ENCODE measurements at regions not wholly inside any gene's neighbourhood (a gene's known extent, or its start where the extent isn't known, plus 50 kb on each side); places are given as distances from the start of the nearest gene placed in this dataset.

- no peak overlapping the region for H3K27ac ChIP-seq (ENCODE audit: low read depth, low read length)
- H3K9me3 ChIP-seq (ENCODE audit: insufficient read depth, low read length), result peaks cover 27% of the 10 kb centered on the region; the same call in 1 of the 2 replicates
- no peak overlapping the region for H3K9ac ChIP-seq (ENCODE audit: low read length)
- H3K27me3 ChIP-seq (ENCODE audit: low read length), result no peaks in the 10 kb centered on the region
- H2AFZ ChIP-seq (ENCODE audit: low read depth, low read length, severe bottlenecking), result no peak overlapping the region
- no peaks in the 10 kb centered on the region for H3F3A ChIP-seq (ENCODE audit: insufficient read depth)
- no peak overlapping the region for H3K4me2 ChIP-seq (ENCODE audit: low read depth, low read length, poor library complexity, severe bottlenecking)
- no peak overlapping the region for H3K4me3 ChIP-seq (ENCODE audit: insufficient read depth, low read length, poor library complexity, severe bottlenecking)
- TF ChIP-seq EZH2phosphoT487 (conservative IDR thresholded peaks at IDR 0.05; ENCODE audit: low read length), result no peak
- TF ChIP-seq, protein P1, sequence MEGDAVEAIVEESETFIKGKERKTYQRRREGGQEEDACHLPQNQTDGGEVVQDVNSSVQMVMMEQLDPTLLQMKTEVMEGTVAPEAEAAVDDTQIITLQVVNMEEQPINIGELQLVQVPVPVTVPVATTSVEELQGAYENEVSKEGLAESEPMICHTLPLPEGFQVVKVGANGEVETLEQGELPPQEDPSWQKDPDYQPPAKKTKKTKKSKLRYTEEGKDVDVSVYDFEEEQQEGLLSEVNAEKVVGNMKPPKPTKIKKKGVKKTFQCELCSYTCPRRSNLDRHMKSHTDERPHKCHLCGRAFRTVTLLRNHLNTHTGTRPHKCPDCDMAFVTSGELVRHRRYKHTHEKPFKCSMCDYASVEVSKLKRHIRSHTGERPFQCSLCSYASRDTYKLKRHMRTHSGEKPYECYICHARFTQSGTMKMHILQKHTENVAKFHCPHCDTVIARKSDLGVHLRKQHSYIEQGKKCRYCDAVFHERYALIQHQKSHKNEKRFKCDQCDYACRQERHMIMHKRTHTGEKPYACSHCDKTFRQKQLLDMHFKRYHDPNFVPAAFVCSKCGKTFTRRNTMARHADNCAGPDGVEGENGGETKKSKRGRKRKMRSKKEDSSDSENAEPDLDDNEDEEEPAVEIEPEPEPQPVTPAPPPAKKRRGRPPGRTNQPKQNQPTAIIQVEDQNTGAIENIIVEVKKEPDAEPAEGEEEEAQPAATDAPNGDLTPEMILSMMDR (IDR thresholded peaks at IDR 0.05; ENCODE audit: insufficient read depth, low read length, poor library complexity, severe bottlenecking), result no peak
- no peaks in the 10 kb centered on the region for H3K9me2 ChIP-seq (replicated peaks; ENCODE audit: insufficient read depth, low read length)
- H3K36me3 ChIP-seq (ENCODE audit: low read length), result no peaks in the 10 kb centered on the region
- no peaks in the 10 kb centered on the region for H3K79me2 ChIP-seq (ENCODE audit: insufficient read depth, low read length)
- H4K20me1 ChIP-seq (ENCODE audit: low read depth, low read length), result no peaks in the 10 kb centered on the region
Observed at GRCh38 chr9:135213566-135213965, 126.1 kb downstream of the OLFM1 start.

- no peak overlapping the region for H3K9ac ChIP-seq (ENCODE audit: low read length)
- peaks cover 27% of the 10 kb centered on the region; the same call in 1 of the 2 replicates for H3K9me3 ChIP-seq (ENCODE audit: insufficient read depth, low read length)
- no peaks in the 10 kb centered on the region for H3K9me2 ChIP-seq (replicated peaks; ENCODE audit: insufficient read depth, low read length)
- no peak for TF ChIP-seq EZH2phosphoT487 (conservative IDR thresholded peaks at IDR 0.05; ENCODE audit: low read length)
- TF ChIP-seq, protein P1 (IDR thresholded peaks at IDR 0.05; ENCODE audit: insufficient read depth, low read length, poor library complexity, severe bottlenecking), result no peak
- H3K4me3 ChIP-seq (ENCODE audit: insufficient read depth, low read length, poor library complexity, severe bottlenecking), result no peak overlapping the region
- H4K20me1 ChIP-seq (ENCODE audit: low read depth, low read length), result no peaks in the 10 kb centered on the region
- H3K27me3 ChIP-seq (ENCODE audit: low read length), result no peaks in the 10 kb centered on the region
- H3K27ac ChIP-seq (ENCODE audit: low read depth, low read length), result no peak overlapping the region
- H2AFZ ChIP-seq (ENCODE audit: low read depth, low read length, severe bottlenecking), result no peak overlapping the region
- H3F3A ChIP-seq (ENCODE audit: insufficient read depth), result no peaks in the 10 kb centered on the region
- H3K4me2 ChIP-seq (ENCODE audit: low read depth, low read length, poor library complexity, severe bottlenecking), result no peak overlapping the region
- H3K79me2 ChIP-seq (ENCODE audit: insufficient read depth, low read length), result no peaks in the 10 kb centered on the region
- H3K36me3 ChIP-seq (ENCODE audit: low read length), result no peaks in the 10 kb centered on the region
Observed at GRCh38 chr9:135214054-135214640, 126.7 kb downstream of the OLFM1 start.

DNA sequence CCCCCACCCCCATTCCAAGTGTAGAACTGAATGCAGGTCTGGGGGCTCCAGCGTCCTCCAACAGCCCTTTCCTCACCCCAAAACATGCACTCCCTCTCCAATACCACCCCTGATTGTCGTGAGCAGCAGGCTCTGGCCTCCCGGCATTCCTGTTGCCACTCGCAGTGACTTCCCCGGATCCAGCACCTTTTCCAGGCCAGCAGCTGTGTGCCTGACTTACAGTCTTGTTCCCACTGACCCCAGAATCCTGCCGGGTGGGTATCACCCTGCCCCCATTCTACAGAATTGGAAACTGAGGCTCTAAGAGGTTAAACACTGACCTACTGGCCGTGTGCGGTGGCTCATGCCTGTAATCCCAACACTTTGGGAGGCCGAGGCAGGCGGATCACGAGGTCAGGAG lies 127.2 kb downstream of the OLFM1 start:
- no peaks in the 10 kb centered on the region for H3K27me3 ChIP-seq (ENCODE audit: low read length)
- H3K36me3 ChIP-seq (ENCODE audit: low read length), result no peaks in the 10 kb centered on the region
- H4K20me1 ChIP-seq (ENCODE audit: low read depth, low read length), result no peaks in the 10 kb centered on the region
- no peak overlapping the region for H3K4me3 ChIP-seq (ENCODE audit: insufficient read depth, low read length, poor library complexity, severe bottlenecking)
- H3F3A ChIP-seq (ENCODE audit: insufficient read depth), result no peaks in the 10 kb centered on the region
- no peak overlapping the region for H2AFZ ChIP-seq (ENCODE audit: low read depth, low read length, severe bottlenecking)
- H3K9me2 ChIP-seq (replicated peaks; ENCODE audit: insufficient read depth, low read length), result no peaks in the 10 kb centered on the region
- no peak for TF ChIP-seq EZH2phosphoT487 (conservative IDR thresholded peaks at IDR 0.05; ENCODE audit: low read length)
- TF ChIP-seq, protein P1 (IDR thresholded peaks at IDR 0.05; ENCODE audit: insufficient read depth, low read length, poor library complexity, severe bottlenecking), result no peak
- H3K9me3 ChIP-seq (ENCODE audit: insufficient read depth, low read length), result peaks cover 27% of the 10 kb centered on the region; the same call in 1 of the 2 replicates
- no peaks in the 10 kb centered on the region for H3K79me2 ChIP-seq (ENCODE audit: insufficient read depth, low read length)
- no peak overlapping the region for H3K9ac ChIP-seq (ENCODE audit: low read length)
- H3K4me2 ChIP-seq (ENCODE audit: low read depth, low read length, poor library complexity, severe bottlenecking), result no peak overlapping the region
- no peak overlapping the region for H3K27ac ChIP-seq (ENCODE audit: low read depth, low read length)
